OCI-LY1 (cell line): ENCODE measurements at regions not wholly inside any gene's neighbourhood (a gene's known extent, or its start where the extent isn't known, plus 50 kb on each side); places are given as distances from the start of the nearest gene placed in this dataset.

Source experiments
- H2AFZ ChIP-seq: fragments of 200-600 bp; sonication (generic), shearing (Covaris generic); 2 replicates; pipeline ENCODE4 v1.6.0; 2014; ENCODE audit warnings: antibody characterized with exemption, mild to moderate bottlenecking, low read length
- H3F3A ChIP-seq: fragments of 200-600 bp; sonication (generic), shearing (Covaris generic); 2 replicates; pipeline ENCODE4 v1.6.0; 2014; ENCODE audit warnings: mild to moderate bottlenecking, antibody characterized with exemption, low read length, moderate library complexity; ENCODE audit not compliant: insufficient read depth
- H3K27ac ChIP-seq: fragments of 200-600 bp; sonication (generic); 2 replicates; pipeline ENCODE4 v1.5.1; 2014; ENCODE audit warnings: low read length, mixed run types, mild to moderate bottlenecking, low read depth; ENCODE audit not compliant: poor library complexity, severe bottlenecking
- H3K27me3 ChIP-seq: fragments of 200-600 bp; sonication (generic); 2 replicates; pipeline ENCODE4 v1.6.0; 2014; ENCODE audit warnings: antibody characterized with exemption, mild to moderate bottlenecking, low read length, moderate library complexity; ENCODE audit not compliant: insufficient read depth
- H3K36me3 ChIP-seq: fragments of 200-600 bp; sonication (generic); 2 replicates; pipeline ENCODE4 v1.6.1; 2014; ENCODE audit warnings: mild to moderate bottlenecking, antibody characterized with exemption, low read length, moderate library complexity, mixed read lengths; ENCODE audit not compliant: insufficient read depth
- H3K4me1 ChIP-seq: fragments of 200-600 bp; sonication (generic); 2 replicates; pipeline ENCODE4 v1.5.1; 2014; ENCODE audit warnings: mild to moderate bottlenecking, low read length, moderate library complexity; ENCODE audit not compliant: insufficient read depth, severe bottlenecking
- H3K4me2 ChIP-seq: fragments of 200-600 bp; sonication (generic), shearing (Covaris generic); 2 replicates; pipeline ENCODE4 v1.6.1; 2014; ENCODE audit warnings: low read length
- H3K4me3 ChIP-seq: fragments of 200-600 bp; sonication (generic); 2 replicates; pipeline ENCODE4 v1.5.1; 2014; ENCODE audit warnings: low read length, low read depth, mild to moderate bottlenecking, mixed read lengths; ENCODE audit not compliant: poor library complexity, severe bottlenecking
- H3K79me2 ChIP-seq: fragments of 200-600 bp; shearing (Covaris generic); 2 replicates; pipeline ENCODE4 v1.6.1; 2016; ENCODE audit warnings: mixed run types, low read length, mixed read lengths; ENCODE audit not compliant: insufficient read depth
- H3K9ac ChIP-seq: fragments of 200-600 bp; sonication (generic), shearing (Covaris generic); 2 replicates; pipeline ENCODE4 v1.6.1; 2014; ENCODE audit warnings: mild to moderate bottlenecking, low read length, mixed read lengths
- H3K9me2 ChIP-seq: fragments of 200-600 bp; sonication (generic), shearing (Covaris generic); 2 replicates; pipeline ENCODE4 v1.6.1; 2014; ENCODE audit warnings: low read depth, mild to moderate bottlenecking, low read length, mixed read lengths
- H3K9me3 ChIP-seq: fragments of 200-600 bp; shearing (Covaris generic); 2 replicates; pipeline ENCODE4 v1.6.1; 2014; ENCODE audit warnings: low read length, mixed read lengths
- H4K20me1 ChIP-seq: fragments of 200-600 bp; sonication (generic), shearing (Covaris generic); 2 replicates; pipeline ENCODE4 v1.6.0; 2016; ENCODE audit warnings: mild to moderate bottlenecking, low read length; ENCODE audit not compliant: insufficient read depth
- CTCF ChIP-seq: fragments of 200-600 bp; sonication (generic), shearing (Covaris generic); IDR thresholded peaks from 2 replicates; pipeline ENCODE4 v1.5.1; 2017; ENCODE audit warnings: mild to moderate bottlenecking, antibody characterized with exemption, low read length, moderate library complexity, mixed read lengths
- EZH2 ChIP-seq: fragments of 200-600 bp; sonication (generic), shearing (Covaris generic); IDR thresholded peaks from 2 replicates; pipeline ENCODE4 v1.8.0; 2017; ENCODE audit warnings: borderline replicate concordance, mixed run types, mild to moderate bottlenecking, antibody characterized with exemption, low read length, moderate library complexity, mixed read lengths

- H3F3A ChIP-seq = no peaks in the 10 kb centered on the region
- no peaks in the 10 kb centered on the region for H3K27me3 ChIP-seq
- TF ChIP-seq EZH2 (no peak), CTCF (no peak)
- H2AFZ ChIP-seq = no peak overlapping the region
- no peaks in the 10 kb centered on the region for H3K4me1 ChIP-seq
- H3K9me3 ChIP-seq = no peaks in the 10 kb centered on the region
- no peak overlapping the region for H3K27ac ChIP-seq
- H3K79me2 ChIP-seq = no peaks in the 10 kb centered on the region
- H3K9ac ChIP-seq = no peak overlapping the region
- no peaks in the 10 kb centered on the region for H3K36me3 ChIP-seq
- no peaks in the 10 kb centered on the region for H4K20me1 ChIP-seq
- no peak overlapping the region for H3K4me2 ChIP-seq
- no peak overlapping the region for H3K4me3 ChIP-seq
- H3K9me2 ChIP-seq = no peaks in the 10 kb centered on the region
Observed at GRCh38 chr14:37824939-37825712, 229.7 kb downstream of the TTC6 start.

- H3K4me1 ChIP-seq = no peaks in the 10 kb centered on the region
- H3K4me3 ChIP-seq = no peak overlapping the region
- H3F3A ChIP-seq = no peaks in the 10 kb centered on the region
- H3K79me2 ChIP-seq = no peaks in the 10 kb centered on the region
- H3K9me2 ChIP-seq = no peaks in the 10 kb centered on the region
- H3K27me3 ChIP-seq = no peaks in the 10 kb centered on the region
- no peak overlapping the region for H3K27ac ChIP-seq
- no peak overlapping the region for H3K4me2 ChIP-seq
- no peaks in the 10 kb centered on the region for H4K20me1 ChIP-seq
- no peaks in the 10 kb centered on the region for H3K9me3 ChIP-seq
- H2AFZ ChIP-seq = no peak overlapping the region
- H3K36me3 ChIP-seq = no peaks in the 10 kb centered on the region
- no peak for TF ChIP-seq CTCF
- no peak for TF ChIP-seq EZH2
- no peak overlapping the region for H3K9ac ChIP-seq
Observed at GRCh38 chr14:37826869-37827268, 231.4 kb downstream of the TTC6 start.

GRCh38 chr14:37830271-37830670, 234.8 kb downstream of the TTC6 start:
- H3K9me2 ChIP-seq = no peaks in the 10 kb centered on the region
- H3K9me3 ChIP-seq = peaks cover 5% of the 10 kb centered on the region
- H3F3A ChIP-seq = no peaks in the 10 kb centered on the region
- H3K9ac ChIP-seq = no peak overlapping the region
- no peaks in the 10 kb centered on the region for H3K79me2 ChIP-seq
- no peak overlapping the region for H3K4me2 ChIP-seq
- no peaks in the 10 kb centered on the region for H3K36me3 ChIP-seq
- TF ChIP-seq CTCF (no peak), EZH2 (no peak)
- no peak overlapping the region for H3K4me3 ChIP-seq
- H3K4me1 ChIP-seq = no peaks in the 10 kb centered on the region
- no peak overlapping the region for H3K27ac ChIP-seq
- no peaks in the 10 kb centered on the region for H4K20me1 ChIP-seq
- H3K27me3 ChIP-seq = no peaks in the 10 kb centered on the region
- H2AFZ ChIP-seq = no peak overlapping the region
